ENCODE measurements at regions not wholly inside any gene's neighbourhood (a gene's known extent, or its start where the extent isn't known, plus 50 kb on each side); places are given as distances from the start of the nearest gene placed in this dataset.

- Histone ChIP-seq H3K36me3 (ENCODE audit: control insufficient read depth in 1 of 2, insufficient read depth in 2 of 2, low read length in 2 of 2) (no peaks in the 10 kb centered on the region), H3K9me3 (ENCODE audit: control insufficient read depth in 1 of 2, insufficient read depth in 1 of 2, low read depth in 1 of 2, low read length in 2 of 2) (no peaks in the 10 kb centered on the region), H3K9ac (ENCODE audit: low read length) (no peak overlapping the region), H3K4me2 (ENCODE audit: low read length) (peak overlapping the region; percentile 1; the same call in 1 of the 2 replicates), H3K27me3 (ENCODE audit: insufficient read depth, low read length) (no peaks in the 10 kb centered on the region), H3K9me2 (ENCODE audit: insufficient read depth) (no peaks in the 10 kb centered on the region), H3K27ac (ENCODE audit: low read depth, low read length) (no peak overlapping the region), H2AFZ (ENCODE audit: low read depth, low read length, poor library complexity, severe bottlenecking) (no peak overlapping the region), H3K79me2 (ENCODE audit: insufficient read depth, low read length) (no peaks in the 10 kb centered on the region), H4K20me1 (ENCODE audit: insufficient read depth) (no peaks in the 10 kb centered on the region), H3K4me3 (replicated peaks in 1 of 2; ENCODE audit: low read depth in 1 of 2, low read length in 2 of 2) (no peak overlapping the region), H3K4me1 (ENCODE audit: control insufficient read depth in 1 of 2, insufficient read depth in 2 of 2, low read length in 2 of 2) (peaks cover 0 to 13% of the 10 kb centered on the region in 2 experiments; a peak in 2 of 4 replicates)
- ChIA-PET POLR2A (no interaction called here), CTCF (no interaction called here), RAD21 (ENCODE audit: low non-redundant PET in 1 of 2, low total read pairs in 2 of 2, uncharacterized antibody in 2 of 2, unreplicated experiment in 2 of 2) (no interaction called here)
- no peak for TF ChIP-seq ATF3 (IDR thresholded peaks at IDR 0.05)
- TF ChIP-seq SP1 (IDR thresholded peaks at IDR 0.05; ENCODE audit: low read depth), result no peak
- DNase-seq (ENCODE audit: low read depth, low spot score) (no peak), ATAC-seq (no peak)
- intact Hi-C loops (cut with micrococcal nuclease), result no loop called here
- BruUV-seq (replicated peaks), result no TSS peak
Measured at GRCh38 chr3:56868706-56869105, 67.0 kb upstream of the ARHGEF3 start.

GRCh38 chr3:56867671-56868070, 65.9 kb upstream of the ARHGEF3 start:
- peaks cover 5 to 19% of the 10 kb centered on the region in 2 experiments; a peak in 3 of 4 replicates for H3K4me1 ChIP-seq (ENCODE audit: control insufficient read depth in 1 of 2, insufficient read depth in 2 of 2, low read length in 2 of 2)
- POLR2A ChIA-PET, result no interaction called here
- no peak for ATAC-seq
- no peaks in the 10 kb centered on the region for H3K9me2 ChIP-seq (ENCODE audit: insufficient read depth)
- no peaks in the 10 kb centered on the region for H4K20me1 ChIP-seq (ENCODE audit: insufficient read depth)
- intact Hi-C loops (cut with micrococcal nuclease), result no loop called here
- DNase-seq (ENCODE audit: low read depth, low spot score), result no peak
- no peak overlapping the region for H2AFZ ChIP-seq (ENCODE audit: low read depth, low read length, poor library complexity, severe bottlenecking)
- H3K27ac ChIP-seq (ENCODE audit: low read depth, low read length), result no peak overlapping the region
- H3K4me3 ChIP-seq (replicated peaks in 1 of 2; ENCODE audit: low read depth in 1 of 2, low read length in 2 of 2), result no peak overlapping the region
- no peaks in the 10 kb centered on the region for H3K27me3 ChIP-seq (ENCODE audit: insufficient read depth, low read length)
- H3K36me3 ChIP-seq (ENCODE audit: control insufficient read depth in 1 of 2, insufficient read depth in 2 of 2, low read length in 2 of 2), result no peaks in the 10 kb centered on the region
- BruUV-seq (replicated peaks), result no TSS peak
- RAD21 ChIA-PET (ENCODE audit: low non-redundant PET in 1 of 2, low total read pairs in 2 of 2, uncharacterized antibody in 2 of 2, unreplicated experiment in 2 of 2), result no interaction called here
- CTCF ChIA-PET, result no interaction called here
- H3K9me3 ChIP-seq (ENCODE audit: control insufficient read depth in 1 of 2, insufficient read depth in 1 of 2, low read depth in 1 of 2, low read length in 2 of 2), result no peaks in the 10 kb centered on the region
- H3K9ac ChIP-seq (ENCODE audit: low read length), result no peak overlapping the region
- no peak overlapping the region for H3K4me2 ChIP-seq (ENCODE audit: low read length)
- no peaks in the 10 kb centered on the region for H3K79me2 ChIP-seq (ENCODE audit: insufficient read depth, low read length)
- TF ChIP-seq TCF7L2 (IDR thresholded peaks at IDR 0.05; ENCODE audit: borderline replicate concordance, extremely low read depth, insufficient read depth, insufficient read length), result no peak
- TF ChIP-seq SP1 (IDR thresholded peaks at IDR 0.05; ENCODE audit: low read depth), result no peak
- TF ChIP-seq SRF (IDR thresholded peaks at IDR 0.05; ENCODE audit: low read depth), result no peak
- no peak for TF ChIP-seq EZH2phosphoT487 (IDR thresholded peaks at IDR 0.05; ENCODE audit: borderline replicate concordance)
- TF ChIP-seq SIN3A (IDR thresholded peaks at IDR 0.05; ENCODE audit: low read depth), result no peak
- TF ChIP-seq EGR1 (IDR thresholded peaks at IDR 0.05; ENCODE audit: low read depth), result no peak
- TF ChIP-seq ZBTB33 (IDR thresholded peaks at IDR 0.05; ENCODE audit: extremely low read depth, insufficient replicate concordance, low read length), result no peak
- TF ChIP-seq JUND (IDR thresholded peaks at IDR 0.05), result no peak
- TF ChIP-seq FOSL1 (IDR thresholded peaks at IDR 0.05; ENCODE audit: low read depth), result no peak
- TF ChIP-seq REST (IDR thresholded peaks at IDR 0.05; ENCODE audit: low read depth), result no peak
- no peak for TF ChIP-seq ZNF274 (IDR thresholded peaks at IDR 0.05; ENCODE audit: low read depth, low read length)
- TF ChIP-seq POLR2AphosphoS5 (IDR thresholded peaks at IDR 0.05; ENCODE audit: low read depth, low read length), result no peak
- TF ChIP-seq ZFX (IDR thresholded peaks at IDR 0.05), result no peak
- no peak for TF ChIP-seq CEBPB (IDR thresholded peaks at IDR 0.05; ENCODE audit: low read depth)
- TF ChIP-seq YY1 (IDR thresholded peaks at IDR 0.05; ENCODE audit: extremely low read depth, insufficient replicate concordance, low read depth, low read length), result no peak
- no peak for TF ChIP-seq EZH2 (IDR thresholded peaks at IDR 0.05)
- no peak for TF ChIP-seq ELF1 (IDR thresholded peaks at IDR 0.05; ENCODE audit: borderline replicate concordance, low read depth)

All from HCT116 (cell line).